CD4-positive, alpha-beta T cell treated with Interleukin-1 beta for 1 hour (primary cell): ENCODE measurements at regions not wholly inside any gene's neighbourhood (a gene's known extent, or its start where the extent isn't known, plus 50 kb on each side); places are given as distances from the start of the nearest gene placed in this dataset.
"Not testable (repeated sequence)": the region's sequence is repeated elsewhere in the genome, so short reads cannot be mapped to it uniquely, and the experiment has no call there.

Experiments used
- DNase-seq, 2 donors: peaks; one replicate each; pipeline ENCODE4 v3.0.0-alpha.2; 2020 to 2022

DNA sequence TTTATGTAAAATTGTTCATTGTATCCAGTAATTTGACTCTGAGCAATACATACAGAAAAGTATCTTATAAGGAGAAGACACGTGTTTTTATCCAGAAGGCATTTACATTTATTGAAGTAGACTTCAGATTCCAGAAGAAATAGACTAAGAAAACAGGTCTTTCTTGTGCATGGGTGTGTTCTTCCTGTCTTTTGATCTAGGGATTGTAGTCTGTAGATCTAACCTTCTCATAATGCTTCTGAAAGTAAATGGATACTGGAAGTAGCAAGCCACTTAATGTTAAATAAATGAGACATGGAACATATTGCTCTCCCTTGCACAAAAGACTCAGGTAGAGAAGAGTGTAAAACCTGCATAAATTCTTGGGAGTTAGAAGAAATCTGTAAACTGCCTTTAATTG lies 853.2 kb upstream of the B3GALT2 start:
- DNase-seq, result no peak

DNA sequence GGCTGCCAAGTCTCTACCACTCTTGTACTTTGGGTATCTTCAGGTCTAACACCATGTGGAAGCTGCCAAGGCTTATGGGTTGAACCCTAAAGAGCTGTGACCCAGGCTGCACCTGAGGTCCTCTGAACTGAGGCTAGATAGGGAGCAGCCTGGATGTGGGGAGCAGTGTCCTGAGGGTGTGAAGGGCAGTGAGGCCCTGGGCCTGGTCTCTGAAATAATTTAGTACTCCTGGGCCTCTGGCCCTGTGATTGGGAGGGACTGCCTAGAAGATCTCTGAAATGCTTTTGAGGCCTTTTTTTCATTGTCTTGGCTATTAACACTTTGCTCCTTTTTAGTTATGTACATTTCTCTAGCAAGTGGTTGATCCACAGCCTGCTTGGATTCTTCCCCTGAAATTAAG lies 847.2 kb upstream of the B3GALT2 start:
- no peak for DNase-seq

DNA sequence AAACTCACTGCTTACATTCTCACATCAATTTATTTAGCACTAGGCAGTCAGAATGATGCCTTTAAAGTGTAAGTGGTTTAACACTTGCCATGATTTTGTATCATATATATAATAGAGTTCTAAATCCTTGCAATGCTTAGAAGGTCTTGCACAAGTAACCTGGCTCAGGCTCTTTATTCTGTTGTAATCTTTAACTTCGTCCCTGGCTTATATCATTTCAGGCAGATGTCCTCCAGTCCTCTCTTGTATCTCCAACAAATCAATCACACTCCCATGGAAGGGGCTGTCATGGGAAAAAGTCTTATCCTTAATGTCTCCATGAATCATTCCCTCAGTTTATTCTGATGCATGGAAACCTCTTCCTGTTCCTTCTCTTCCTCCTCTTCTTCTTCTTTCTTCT lies 841.6 kb upstream of the B3GALT2 start:
- DNase-seq, result no peak

DNA sequence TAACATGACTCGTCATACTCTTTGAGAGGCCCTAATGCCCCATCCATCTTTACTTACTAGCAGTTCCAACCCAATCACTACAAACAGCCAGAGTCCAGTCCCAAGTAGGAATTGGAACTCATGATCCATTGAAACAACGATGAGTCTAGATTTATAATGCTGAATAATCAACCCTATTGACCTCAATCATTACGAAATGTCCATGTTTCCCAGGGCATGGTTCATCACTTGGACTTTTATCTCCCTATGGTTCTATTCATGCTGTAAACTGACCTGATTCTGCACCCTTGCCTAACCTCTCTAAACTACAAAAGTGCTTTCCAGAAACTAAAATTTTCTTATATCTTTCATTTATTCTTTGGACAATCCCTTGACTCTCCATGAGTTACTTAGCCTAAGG lies 840.0 kb upstream of the B3GALT2 start:
- no peak for DNase-seq

DNA sequence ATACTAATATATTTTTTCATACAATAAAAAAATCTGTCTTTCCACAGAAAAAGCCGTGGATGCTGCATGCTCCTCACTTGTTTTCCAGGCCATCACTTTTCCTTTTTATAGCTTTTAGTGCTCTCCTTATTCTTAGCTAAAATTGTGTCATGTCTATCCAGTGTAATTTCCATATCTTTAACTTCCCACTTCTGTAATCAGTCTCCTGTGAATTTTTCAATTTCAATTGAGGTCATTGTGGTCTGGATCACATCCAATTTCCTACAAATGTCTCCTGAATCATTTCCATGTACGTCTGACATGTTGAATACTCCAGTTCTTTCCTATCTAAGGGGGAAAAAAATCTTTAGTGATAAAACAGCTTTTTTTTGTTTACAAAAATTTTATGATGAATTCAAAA lies 838.2 kb upstream of the B3GALT2 start:
- DNase-seq, result no peak

GRCh38 chr1:194014014-194014413 lies 827.6 kb upstream of the B3GALT2 start:
- no peak for DNase-seq

- DNase-seq, result no peak
These were observed 827.1 kb upstream of the B3GALT2 start for GRCh38 chr1:194013561-194013960.

DNA sequence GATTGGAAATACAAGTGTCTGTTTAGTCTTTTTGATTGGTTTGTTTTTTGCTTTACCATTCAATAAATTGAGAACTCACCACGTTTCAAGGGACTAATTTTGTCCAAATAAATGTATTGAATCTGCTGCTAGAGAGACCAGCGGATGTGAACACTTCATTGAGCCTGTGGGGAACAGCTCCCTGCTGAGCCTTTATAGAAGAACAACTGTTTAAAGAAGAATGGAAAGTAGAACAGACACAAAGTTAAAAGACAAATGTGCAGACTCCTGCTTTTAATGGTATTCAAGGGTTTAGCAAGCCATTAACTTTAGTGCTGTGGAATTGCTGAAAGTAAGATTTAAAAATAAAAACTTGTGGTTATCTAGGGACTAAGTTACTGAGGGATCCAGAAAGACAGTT lies 817.7 kb upstream of the B3GALT2 start:
- DNase-seq, result no peak

- not testable (repeated sequence) for DNase-seq
These were observed 815.4 kb upstream of the B3GALT2 start for GRCh38 chr1:194001726-194002350.

DNA sequence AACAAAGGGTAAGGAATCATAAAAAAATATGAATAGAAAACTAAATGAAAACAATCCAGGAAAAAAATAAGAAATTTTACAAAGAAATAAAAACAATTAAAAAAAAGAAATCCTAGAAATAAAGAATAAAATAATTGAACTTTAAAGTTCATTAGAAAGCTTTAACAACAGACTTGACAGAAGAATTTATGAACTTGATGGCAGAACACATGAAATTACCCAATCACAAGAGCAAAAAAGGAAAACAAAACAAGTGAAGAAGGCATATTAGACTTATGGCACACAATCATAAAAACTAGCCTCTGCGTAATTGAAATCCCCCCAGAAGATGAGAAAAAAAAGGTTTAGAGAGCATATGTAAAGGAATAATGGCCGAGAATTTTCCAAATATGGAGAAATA lies 802.5 kb upstream of the B3GALT2 start:
- no peak for DNase-seq

GRCh38 chr1:193979219-193979618 lies 792.8 kb upstream of the B3GALT2 start:
- DNase-seq, result no peak

DNA sequence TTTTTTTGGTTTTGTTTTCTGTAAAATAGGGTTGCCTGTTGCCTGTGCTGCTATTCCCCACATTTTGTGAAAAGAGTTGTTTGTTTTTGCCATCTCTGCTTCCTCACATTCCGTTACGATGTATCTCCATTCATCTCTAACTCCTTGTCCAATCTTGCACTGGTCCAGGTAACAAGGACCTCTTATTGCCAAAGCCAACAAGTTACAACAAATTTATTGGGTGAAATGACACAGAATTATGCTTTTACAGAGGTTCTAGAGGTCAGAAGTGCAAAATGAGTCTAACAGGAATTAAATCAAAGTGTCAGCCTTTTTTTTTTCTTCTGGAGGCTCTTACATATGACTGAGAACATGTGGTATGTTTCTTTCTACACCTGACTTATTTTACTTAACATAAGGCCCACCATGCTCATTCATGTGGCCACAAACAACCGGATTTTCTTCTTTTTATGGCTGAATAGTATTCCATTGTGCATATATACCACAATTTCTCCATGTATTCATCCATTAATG lies 787.9 kb upstream of the B3GALT2 start:
- DNase-seq, result no peak

DNA sequence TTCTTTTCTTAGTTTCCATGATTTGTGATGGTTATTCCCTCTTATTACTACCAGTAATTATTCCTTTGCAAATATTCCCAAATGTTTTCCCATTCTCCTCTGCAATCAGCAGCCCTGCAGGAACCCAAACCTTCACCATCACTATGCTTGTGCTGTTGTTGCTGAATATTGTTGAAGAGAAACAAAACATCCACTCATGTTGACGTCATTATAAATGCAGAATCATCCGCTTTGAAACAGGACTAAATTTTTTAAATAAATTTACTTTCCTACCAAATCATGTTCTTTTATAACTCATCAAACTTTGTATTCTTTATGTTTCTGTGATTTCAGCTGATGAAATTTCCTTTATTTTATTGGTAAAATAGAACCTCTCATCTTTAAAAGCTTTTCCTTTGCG lies 787.0 kb upstream of the B3GALT2 start:
- no peak for DNase-seq

GRCh38 chr1:193971595-193971994 lies 785.2 kb upstream of the B3GALT2 start:
- no peak for DNase-seq

DNA sequence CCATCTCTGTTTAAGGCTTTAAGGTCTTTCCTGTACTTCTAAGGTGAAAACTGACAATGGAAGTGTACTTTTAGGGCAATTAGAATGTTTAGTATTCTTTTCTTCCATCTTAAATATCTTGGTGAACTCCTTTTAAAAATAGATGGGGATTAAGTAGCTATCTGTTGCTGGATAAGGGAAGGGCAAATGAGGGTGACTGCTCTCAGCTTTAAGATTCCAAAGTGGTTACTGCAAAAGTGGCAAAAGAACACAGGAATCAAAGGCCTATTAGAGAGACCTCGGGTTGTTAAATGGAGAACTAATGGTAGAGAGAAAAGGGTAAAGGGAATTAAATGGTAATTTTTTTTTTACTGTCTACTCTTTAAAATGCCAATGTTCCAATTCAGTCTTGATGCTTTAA lies 774.1 kb upstream of the B3GALT2 start:
- no peak for DNase-seq

DNA sequence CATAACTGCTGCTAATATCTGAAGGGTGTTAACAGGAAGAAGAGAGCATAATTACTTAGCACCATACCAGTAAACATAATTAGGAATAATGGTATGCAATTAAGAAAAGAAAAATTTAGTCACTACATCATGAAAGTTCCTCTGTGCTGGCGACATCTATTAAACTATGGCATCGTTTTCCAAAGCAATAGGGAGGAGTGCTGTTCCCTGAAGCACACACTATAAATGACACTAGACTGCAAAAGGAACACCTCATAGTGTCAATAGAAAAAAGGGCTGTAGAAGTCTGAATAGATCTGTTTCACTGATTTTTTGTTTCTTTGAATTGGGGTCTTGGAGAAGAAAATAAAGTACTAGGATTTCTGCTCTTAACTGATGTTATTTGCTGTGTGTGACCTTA lies 773.6 kb upstream of the B3GALT2 start:
- DNase-seq, result no peak

DNA sequence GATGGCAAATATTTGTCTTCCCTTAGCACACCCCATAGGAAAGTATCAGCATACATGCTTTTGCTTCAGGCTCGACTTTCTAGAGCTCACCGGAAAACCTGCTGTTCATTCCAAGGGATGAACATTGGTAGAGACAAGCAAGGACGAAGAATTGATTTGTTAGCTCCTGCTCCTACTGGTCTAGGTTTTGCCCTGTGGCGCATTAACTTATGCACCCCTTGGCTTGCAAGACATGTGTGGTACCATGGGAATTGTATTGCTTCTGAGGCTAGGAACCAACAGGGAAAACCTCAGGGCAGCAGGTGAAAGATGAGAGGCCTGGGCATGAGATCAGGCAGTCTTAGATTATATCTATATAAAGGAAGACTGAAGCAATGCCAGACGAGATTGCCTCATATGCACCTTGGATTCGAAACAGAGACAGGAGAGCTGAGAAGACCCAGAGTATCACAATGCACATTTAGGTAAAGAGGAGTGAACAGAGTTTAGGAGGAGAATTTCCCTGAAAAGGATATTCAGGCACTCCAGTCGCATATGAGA lies 771.2 kb upstream of the B3GALT2 start:
- DNase-seq, result no peak

- DNase-seq, result no peak
These were observed 766.5 kb upstream of the B3GALT2 start for GRCh38 chr1:193952778-193953374.

DNA sequence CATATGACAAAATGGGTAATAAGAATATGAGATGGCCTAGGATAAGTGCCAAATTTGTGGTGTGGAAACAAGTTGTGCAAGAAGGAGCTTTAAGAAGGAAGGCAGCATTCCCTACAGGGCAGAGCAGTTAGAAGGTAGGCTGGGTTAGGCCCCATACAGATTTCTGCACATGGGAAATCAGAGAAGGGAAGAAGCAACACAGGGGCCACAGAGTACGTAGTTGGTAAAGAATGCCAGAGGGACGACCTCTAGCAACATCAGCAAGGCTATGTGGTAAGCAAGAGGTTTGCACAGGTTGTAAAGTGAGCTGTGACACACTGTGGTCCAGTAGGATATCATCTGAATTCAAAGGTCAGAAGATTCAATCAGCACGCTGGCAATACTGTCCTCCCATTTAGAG lies 765.6 kb upstream of the B3GALT2 start:
- DNase-seq, result no peak

DNA sequence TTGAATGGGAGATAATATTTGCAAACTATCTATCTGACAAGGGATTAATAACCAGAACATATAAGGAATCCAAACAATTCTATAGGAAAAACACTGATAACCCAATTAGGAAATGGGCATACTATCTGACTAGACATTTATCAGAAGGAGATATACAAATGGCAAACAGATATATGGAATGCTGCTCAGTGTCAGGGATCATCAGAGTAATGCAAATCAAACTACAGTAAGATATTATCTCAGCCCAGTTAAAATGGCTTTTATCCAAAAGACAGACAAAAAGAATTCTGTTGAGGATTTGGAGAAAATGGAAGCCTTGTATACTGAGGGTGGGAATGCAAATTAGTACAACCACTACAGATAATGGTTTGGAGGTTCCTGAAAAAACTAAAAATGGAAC lies 758.0 kb upstream of the B3GALT2 start:
- no peak for DNase-seq

GRCh38 chr1:193940176-193940575 lies 753.8 kb upstream of the B3GALT2 start:
- DNase-seq, result no peak

- DNase-seq, result no peak
These were observed 753.2 kb upstream of the B3GALT2 start for GRCh38 chr1:193939585-193939984.

GRCh38 chr1:193937308-193937707 lies 750.9 kb upstream of the B3GALT2 start:
- no peak for DNase-seq

- no peak for DNase-seq
These were observed 746.6 kb upstream of the B3GALT2 start for GRCh38 chr1:193932979-193933378.

GRCh38 chr1:193931356-193931755 lies 744.9 kb upstream of the B3GALT2 start:
- no peak for DNase-seq
